ENCODE measurements at regions not wholly inside any gene's neighbourhood (a gene's known extent, or its start where the extent isn't known, plus 50 kb on each side); places are given as distances from the start of the nearest gene placed in this dataset.

GRCh38 chr16:79404571-79404970 is 196.0 kb downstream of the MAF start:
- H3K4me1 ChIP-seq = no peaks in the 10 kb centered on the region
- intact Hi-C loops (cut with DNase I) = no loop called here
- H3K9me3 ChIP-seq = no peaks in the 10 kb centered on the region
- DNase-seq = no peak
- H3K27ac ChIP-seq = no peak overlapping the region
- ATAC-seq = no peak
- H3K36me3 ChIP-seq = no peaks in the 10 kb centered on the region
- no peak overlapping the region for H3K4me3 ChIP-seq
- H3K27me3 ChIP-seq (ENCODE audit: low read depth) = no peaks in the 10 kb centered on the region
- TF ChIP-seq, protein P1, sequence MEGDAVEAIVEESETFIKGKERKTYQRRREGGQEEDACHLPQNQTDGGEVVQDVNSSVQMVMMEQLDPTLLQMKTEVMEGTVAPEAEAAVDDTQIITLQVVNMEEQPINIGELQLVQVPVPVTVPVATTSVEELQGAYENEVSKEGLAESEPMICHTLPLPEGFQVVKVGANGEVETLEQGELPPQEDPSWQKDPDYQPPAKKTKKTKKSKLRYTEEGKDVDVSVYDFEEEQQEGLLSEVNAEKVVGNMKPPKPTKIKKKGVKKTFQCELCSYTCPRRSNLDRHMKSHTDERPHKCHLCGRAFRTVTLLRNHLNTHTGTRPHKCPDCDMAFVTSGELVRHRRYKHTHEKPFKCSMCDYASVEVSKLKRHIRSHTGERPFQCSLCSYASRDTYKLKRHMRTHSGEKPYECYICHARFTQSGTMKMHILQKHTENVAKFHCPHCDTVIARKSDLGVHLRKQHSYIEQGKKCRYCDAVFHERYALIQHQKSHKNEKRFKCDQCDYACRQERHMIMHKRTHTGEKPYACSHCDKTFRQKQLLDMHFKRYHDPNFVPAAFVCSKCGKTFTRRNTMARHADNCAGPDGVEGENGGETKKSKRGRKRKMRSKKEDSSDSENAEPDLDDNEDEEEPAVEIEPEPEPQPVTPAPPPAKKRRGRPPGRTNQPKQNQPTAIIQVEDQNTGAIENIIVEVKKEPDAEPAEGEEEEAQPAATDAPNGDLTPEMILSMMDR (IDR thresholded peaks at IDR 0.05) = no peak

GRCh38 chr16:79403534-79403933 is 197.0 kb downstream of the MAF start:
- intact Hi-C loops (cut with DNase I) = no loop called here

GRCh38 chr16:79402920-79403319 is 197.6 kb downstream of the MAF start:
- no peak for DNase-seq
- Histone ChIP-seq H3K4me3 (no peak overlapping the region), H3K36me3 (no peaks in the 10 kb centered on the region), H3K27me3 (ENCODE audit: low read depth) (no peaks in the 10 kb centered on the region), H3K27ac (no peak overlapping the region), H3K9me3 (no peaks in the 10 kb centered on the region), H3K4me1 (no peaks in the 10 kb centered on the region)
- TF ChIP-seq, protein P1 (IDR thresholded peaks at IDR 0.05) = no peak
- intact Hi-C loops (cut with DNase I) = no loop called here
- no peak for ATAC-seq

More at GRCh38 chr16:79403534-79403933, 197.0 kb downstream of the MAF start:
- H3K27ac ChIP-seq = no peak overlapping the region
- DNase-seq (no peak), ATAC-seq (no peak)
- TF ChIP-seq, protein P1 (IDR thresholded peaks at IDR 0.05) = no peak
- no peak overlapping the region for H3K4me3 ChIP-seq
- H3K27me3 ChIP-seq (ENCODE audit: low read depth) = no peaks in the 10 kb centered on the region
- no peaks in the 10 kb centered on the region for H3K4me1 ChIP-seq
- no peaks in the 10 kb centered on the region for H3K36me3 ChIP-seq
- no peaks in the 10 kb centered on the region for H3K9me3 ChIP-seq

- no peaks in the 10 kb centered on the region for H3K9me3 ChIP-seq
- no peaks in the 10 kb centered on the region for H3K36me3 ChIP-seq
- H3K27me3 ChIP-seq (ENCODE audit: low read depth) = no peaks in the 10 kb centered on the region
- no peak overlapping the region for H3K27ac ChIP-seq
- H3K4me1 ChIP-seq = no peaks in the 10 kb centered on the region
- intact Hi-C loops (cut with DNase I) = no loop called here
- DNase-seq (no peak), ATAC-seq (peak; percentile 59 to 74)
- H3K4me3 ChIP-seq = no peak overlapping the region
- TF ChIP-seq, protein P1 (IDR thresholded peaks at IDR 0.05) = no peak
Observed at GRCh38 chr16:79402356-79402755, 198.2 kb downstream of the MAF start.

GRCh38 chr16:79401782-79402181 is 198.8 kb downstream of the MAF start:
- ATAC-seq (no peak), DNase-seq (no peak)
- intact Hi-C loops (cut with DNase I) = no loop called here
- H3K4me3 ChIP-seq = no peak overlapping the region
- no peak overlapping the region for H3K27ac ChIP-seq
- no peaks in the 10 kb centered on the region for H3K27me3 ChIP-seq (ENCODE audit: low read depth)
- TF ChIP-seq, protein P1 (IDR thresholded peaks at IDR 0.05) = no peak
- no peaks in the 10 kb centered on the region for H3K4me1 ChIP-seq
- H3K9me3 ChIP-seq = no peaks in the 10 kb centered on the region
- no peaks in the 10 kb centered on the region for H3K36me3 ChIP-seq

DNA sequence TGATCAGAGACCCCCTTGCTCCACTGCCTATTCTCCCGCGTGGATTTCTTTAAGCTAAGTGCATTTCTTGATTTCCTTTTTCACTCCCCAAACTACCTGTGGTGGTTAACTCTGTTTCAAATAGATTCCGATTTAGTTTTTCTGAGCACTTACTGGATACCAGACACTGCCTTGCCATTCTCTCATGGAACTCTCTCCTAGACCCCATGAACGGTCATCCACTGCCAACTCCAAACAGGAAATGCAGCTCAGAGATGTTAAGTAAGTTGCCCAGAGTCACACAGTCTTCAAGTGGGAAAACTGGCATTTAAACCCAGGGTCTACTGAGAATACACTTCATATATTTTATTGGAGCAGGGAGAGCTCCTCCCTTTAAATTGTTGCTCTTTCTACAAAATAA is 199.4 kb downstream of the MAF start:
- no peak overlapping the region for H3K4me3 ChIP-seq
- no peaks in the 10 kb centered on the region for H3K36me3 ChIP-seq
- DNase-seq = no peak
- H3K27ac ChIP-seq = no peak overlapping the region
- H3K27me3 ChIP-seq (ENCODE audit: low read depth) = no peaks in the 10 kb centered on the region
- H3K4me1 ChIP-seq = no peaks in the 10 kb centered on the region
- no peaks in the 10 kb centered on the region for H3K9me3 ChIP-seq
- no peak for ATAC-seq
- TF ChIP-seq, protein P1 (IDR thresholded peaks at IDR 0.05) = no peak
- intact Hi-C loops (cut with DNase I) = no loop called here
